ENCODE measurements at regions not wholly inside any gene's neighbourhood (a gene's known extent, or its start where the extent isn't known, plus 50 kb on each side); places are given as distances from the start of the nearest gene placed in this dataset.
"Not testable (repeated sequence)": the region's sequence is repeated elsewhere in the genome, so short reads cannot be mapped to it uniquely, and the experiment has no call there.

DNA sequence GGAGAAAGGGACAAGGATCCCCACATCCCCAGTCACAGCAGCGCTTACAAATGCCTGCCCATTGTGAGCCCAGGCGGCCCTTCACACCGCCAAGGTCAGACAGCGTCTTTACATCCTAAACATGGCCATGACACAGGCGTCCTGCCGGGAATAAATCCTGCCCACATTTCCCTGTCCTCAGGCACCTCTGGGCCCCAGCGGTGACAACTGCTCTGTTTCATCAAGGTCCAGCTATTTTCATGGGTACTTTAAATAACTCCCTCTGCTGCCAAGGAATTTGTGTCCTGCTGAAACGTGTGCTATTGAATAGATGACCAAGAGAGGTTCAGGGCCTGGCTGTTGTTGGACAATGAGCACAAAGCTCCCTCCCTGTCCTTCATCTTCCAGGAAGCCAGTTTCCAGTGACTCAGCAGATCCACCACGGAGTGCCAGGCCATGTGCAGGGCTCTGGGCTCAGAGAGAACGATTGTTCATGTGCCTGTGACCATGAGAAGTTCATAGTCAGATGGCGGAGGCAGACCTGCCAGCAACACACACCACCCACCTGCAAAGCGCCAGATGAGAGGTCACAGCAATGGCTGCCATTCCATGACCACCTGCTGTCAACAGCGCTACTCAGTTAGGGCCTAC is 195.8 kb downstream of the MATN1 start:
- H3K9ac ChIP-seq (ENCODE audit: insufficient read length, low read depth): no peak overlapping the region

DNA sequence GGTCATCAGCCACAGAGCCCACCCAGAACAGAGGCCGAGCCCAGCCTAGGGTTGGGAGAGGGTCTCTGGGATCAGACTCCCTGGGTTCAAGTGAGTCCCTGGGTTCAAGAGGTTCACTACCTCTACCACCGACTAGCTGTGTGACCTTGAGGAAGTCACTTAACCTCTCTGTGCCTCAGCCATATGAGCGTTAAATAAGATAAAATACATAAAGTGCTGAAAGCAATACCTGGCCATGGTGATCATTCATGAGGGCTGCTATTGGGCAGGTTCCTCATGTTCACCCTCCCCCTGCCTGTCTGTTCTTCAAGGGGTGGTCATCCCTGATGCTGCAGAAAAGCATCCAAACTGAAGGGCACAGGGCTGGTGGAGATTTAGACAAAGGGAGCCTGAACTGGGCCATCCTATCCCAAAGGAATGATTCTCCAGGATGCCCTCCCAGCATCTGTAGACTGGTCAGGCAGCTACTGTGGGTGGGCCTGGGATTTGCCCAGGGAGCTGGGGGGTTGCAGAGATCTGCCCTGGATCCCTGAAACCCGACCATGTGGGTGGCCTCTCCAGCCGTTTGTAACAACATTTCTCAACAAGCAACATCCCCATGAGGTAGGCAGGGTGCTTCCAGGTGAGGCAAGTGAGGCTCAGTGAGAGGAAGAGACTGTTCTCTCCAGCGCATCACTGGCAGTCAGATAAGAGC is 196.6 kb downstream of the MATN1 start:
- H3K9ac ChIP-seq (ENCODE audit: insufficient read length, low read depth): no peak overlapping the region
- no peaks in the 10 kb centered on the region for H3K9me3 ChIP-seq (ENCODE audit: insufficient read depth, low read length)
- DNase-seq (ENCODE audit: low read depth, low spot score): no peak
- H3K4me3 ChIP-seq (ENCODE audit: insufficient read length, low read depth): no peak overlapping the region
- H3K36me3 ChIP-seq (ENCODE audit: insufficient read depth, insufficient read length, low read length): no peaks in the 10 kb centered on the region
- peaks cover 20% of the 10 kb centered on the region for H3K4me1 ChIP-seq (ENCODE audit: insufficient read depth, insufficient read length)
- TF ChIP-seq ZNF274 (IDR thresholded peaks at IDR 0.05; ENCODE audit: low read depth, low read length): no peak
- TF ChIP-seq SUZ12 (IDR thresholded peaks at IDR 0.05; ENCODE audit: extremely low read depth, insufficient read depth, insufficient read length): no peak
- TF ChIP-seq YY1 (IDR thresholded peaks at IDR 0.05; ENCODE audit: insufficient read depth, insufficient read length): no peak
- peaks cover 7% of the 10 kb centered on the region for H3K27me3 ChIP-seq (ENCODE audit: insufficient read depth, insufficient read length)

More for the DNA sequence above, 195.8 kb downstream of the MATN1 start:
- H3K9me3 ChIP-seq (ENCODE audit: insufficient read depth, low read length): no peaks in the 10 kb centered on the region
- H3K4me1 ChIP-seq (ENCODE audit: insufficient read depth, insufficient read length): peaks cover 19% of the 10 kb centered on the region
- H3K36me3 ChIP-seq (ENCODE audit: insufficient read depth, insufficient read length, low read length): no peaks in the 10 kb centered on the region
- DNase-seq (ENCODE audit: low read depth, low spot score): no peak
- no peak overlapping the region for H3K4me3 ChIP-seq (ENCODE audit: insufficient read length, low read depth)
- peaks cover 7% of the 10 kb centered on the region for H3K27me3 ChIP-seq (ENCODE audit: insufficient read depth, insufficient read length)
- TF ChIP-seq SUZ12 (IDR thresholded peaks at IDR 0.05; ENCODE audit: extremely low read depth, insufficient read depth, insufficient read length) (no peak), ZNF274 (IDR thresholded peaks at IDR 0.05; ENCODE audit: low read depth, low read length) (no peak), YY1 (IDR thresholded peaks at IDR 0.05; ENCODE audit: insufficient read depth, insufficient read length) (no peak)

DNA sequence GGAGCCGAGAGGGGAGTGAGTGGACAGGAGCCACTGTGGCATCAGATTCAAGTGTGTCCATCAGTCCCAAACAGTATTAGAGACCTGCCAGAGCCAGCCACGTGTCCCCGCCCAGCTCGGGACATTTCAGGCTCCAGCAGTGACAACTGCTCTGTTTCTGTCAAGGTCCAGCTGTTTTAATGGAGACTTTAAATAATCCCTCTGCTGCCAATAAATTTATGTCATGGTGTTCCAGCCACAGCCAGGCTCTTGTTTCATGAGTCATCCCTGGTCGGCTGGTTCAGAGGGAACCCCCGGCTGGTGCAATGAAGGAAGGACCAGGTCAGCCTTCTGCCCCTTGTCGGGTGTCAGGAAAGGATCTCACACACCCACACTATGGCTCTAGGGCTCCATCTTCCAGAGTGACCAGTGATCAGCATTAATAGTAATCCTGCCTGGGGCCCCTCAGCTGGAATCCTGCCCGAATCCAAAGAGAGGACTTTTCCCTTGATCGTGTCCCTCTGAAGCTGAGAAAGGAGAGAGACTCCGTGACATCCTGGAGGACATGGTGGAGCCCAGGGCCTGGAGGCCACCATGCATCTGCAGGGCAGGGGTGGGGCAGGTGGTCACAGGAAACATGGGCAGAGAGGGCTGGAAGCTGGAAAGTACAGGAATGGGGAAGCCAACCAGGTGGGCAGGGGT is 197.3 kb downstream of the MATN1 start:
- no peaks in the 10 kb centered on the region for H3K36me3 ChIP-seq (ENCODE audit: insufficient read depth, insufficient read length, low read length)
- H3K27me3 ChIP-seq (ENCODE audit: insufficient read depth, insufficient read length): peaks cover 7% of the 10 kb centered on the region
- TF ChIP-seq SUZ12 (IDR thresholded peaks at IDR 0.05; ENCODE audit: extremely low read depth, insufficient read depth, insufficient read length) (no peak), YY1 (IDR thresholded peaks at IDR 0.05; ENCODE audit: insufficient read depth, insufficient read length) (no peak), ZNF274 (IDR thresholded peaks at IDR 0.05; ENCODE audit: low read depth, low read length) (no peak)
- H3K4me1 ChIP-seq (ENCODE audit: insufficient read depth, insufficient read length): peaks cover 27% of the 10 kb centered on the region
- no peak for DNase-seq (ENCODE audit: low read depth, low spot score)
- H3K4me3 ChIP-seq (ENCODE audit: insufficient read length, low read depth): no peak overlapping the region
- no peak overlapping the region for H3K9ac ChIP-seq (ENCODE audit: insufficient read length, low read depth)
- H3K9me3 ChIP-seq (ENCODE audit: insufficient read depth, low read length): no peaks in the 10 kb centered on the region

DNA sequence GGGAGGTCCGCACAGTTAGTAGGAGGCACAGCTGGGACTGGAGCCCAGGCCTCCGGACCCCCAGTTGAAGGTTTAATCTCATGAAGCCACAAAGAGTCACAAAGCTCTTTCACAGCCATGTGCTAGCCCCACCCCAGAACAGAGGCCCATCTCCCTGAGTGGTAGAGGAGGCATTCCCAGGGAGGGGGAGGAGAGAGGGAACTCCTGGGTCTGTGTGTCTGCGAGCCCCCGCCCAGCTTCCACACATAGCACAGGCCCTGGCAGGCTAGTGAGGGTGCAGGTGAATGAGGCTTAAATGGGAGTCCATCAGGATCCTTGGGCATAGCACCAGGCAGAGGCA is 197.8 kb downstream of the MATN1 start:
- Histone ChIP-seq H3K36me3 (ENCODE audit: insufficient read depth, insufficient read length, low read length) (no peaks in the 10 kb centered on the region), H3K27me3 (ENCODE audit: insufficient read depth, insufficient read length) (peaks cover 7% of the 10 kb centered on the region), H3K9me3 (ENCODE audit: insufficient read depth, low read length) (no peaks in the 10 kb centered on the region), H3K9ac (ENCODE audit: insufficient read length, low read depth) (no peak overlapping the region), H3K4me1 (ENCODE audit: insufficient read depth, insufficient read length) (peaks cover 27% of the 10 kb centered on the region), H3K4me3 (ENCODE audit: insufficient read length, low read depth) (no peak overlapping the region)
- TF ChIP-seq ZNF274 (IDR thresholded peaks at IDR 0.05; ENCODE audit: low read depth, low read length) (no peak), YY1 (IDR thresholded peaks at IDR 0.05; ENCODE audit: insufficient read depth, insufficient read length) (no peak), SUZ12 (IDR thresholded peaks at IDR 0.05; ENCODE audit: extremely low read depth, insufficient read depth, insufficient read length) (no peak)
- DNase-seq (ENCODE audit: low read depth, low spot score): no peak

DNA sequence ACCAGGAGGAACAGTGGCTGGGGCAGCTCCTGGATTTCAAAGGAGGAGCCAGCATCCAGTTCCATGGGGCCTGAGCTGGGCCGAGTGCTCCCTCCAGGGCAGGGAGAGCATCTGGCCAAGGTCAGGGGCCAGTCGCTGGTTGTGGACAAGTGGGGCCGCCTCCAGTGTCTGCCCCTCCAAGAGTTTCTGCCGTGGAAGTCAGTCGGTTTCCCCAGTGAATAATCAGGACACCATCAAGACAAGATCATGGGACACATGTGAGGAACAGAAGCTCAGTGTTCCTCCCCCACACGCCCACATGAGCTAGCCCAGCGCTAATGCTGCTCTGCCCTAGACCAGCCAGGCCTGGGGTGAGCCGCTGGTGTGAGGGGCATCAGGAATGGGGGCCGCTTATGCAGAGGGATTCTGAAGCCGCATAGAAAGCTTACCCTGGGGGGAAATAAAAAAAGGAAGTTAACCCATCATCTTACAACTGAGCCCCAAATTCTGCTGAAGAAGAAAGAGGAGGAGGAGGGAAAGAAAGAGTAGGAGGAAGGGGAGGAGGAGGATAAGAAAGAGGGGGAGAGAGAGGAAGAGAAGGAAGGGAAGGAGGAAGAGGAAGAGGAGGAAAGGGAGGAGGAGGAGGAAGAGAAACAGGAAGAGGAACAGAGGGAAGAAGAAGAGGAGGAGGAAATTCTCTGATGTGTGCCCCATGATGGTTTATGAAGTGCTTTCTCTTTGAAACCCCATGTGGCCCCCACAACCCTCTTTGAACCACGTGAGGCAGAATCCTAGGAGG is 198.4 kb downstream of the MATN1 start:
- Histone ChIP-seq H3K4me1 (ENCODE audit: insufficient read depth, insufficient read length) (peaks cover 27% of the 10 kb centered on the region), H3K9ac (ENCODE audit: insufficient read length, low read depth) (no peak overlapping the region), H3K36me3 (ENCODE audit: insufficient read depth, insufficient read length, low read length) (no peaks in the 10 kb centered on the region), H3K4me3 (ENCODE audit: insufficient read length, low read depth) (no peak overlapping the region), H3K27me3 (ENCODE audit: insufficient read depth, insufficient read length) (peaks cover 7% of the 10 kb centered on the region), H3K9me3 (ENCODE audit: insufficient read depth, low read length) (no peaks in the 10 kb centered on the region)
- DNase-seq (ENCODE audit: low read depth, low spot score): no peak
- no peak for TF ChIP-seq ZNF274 (IDR thresholded peaks at IDR 0.05; ENCODE audit: low read depth, low read length)
- no peak for TF ChIP-seq YY1 (IDR thresholded peaks at IDR 0.05; ENCODE audit: insufficient read depth, insufficient read length)
- no peak for TF ChIP-seq SUZ12 (IDR thresholded peaks at IDR 0.05; ENCODE audit: extremely low read depth, insufficient read depth, insufficient read length)

DNA sequence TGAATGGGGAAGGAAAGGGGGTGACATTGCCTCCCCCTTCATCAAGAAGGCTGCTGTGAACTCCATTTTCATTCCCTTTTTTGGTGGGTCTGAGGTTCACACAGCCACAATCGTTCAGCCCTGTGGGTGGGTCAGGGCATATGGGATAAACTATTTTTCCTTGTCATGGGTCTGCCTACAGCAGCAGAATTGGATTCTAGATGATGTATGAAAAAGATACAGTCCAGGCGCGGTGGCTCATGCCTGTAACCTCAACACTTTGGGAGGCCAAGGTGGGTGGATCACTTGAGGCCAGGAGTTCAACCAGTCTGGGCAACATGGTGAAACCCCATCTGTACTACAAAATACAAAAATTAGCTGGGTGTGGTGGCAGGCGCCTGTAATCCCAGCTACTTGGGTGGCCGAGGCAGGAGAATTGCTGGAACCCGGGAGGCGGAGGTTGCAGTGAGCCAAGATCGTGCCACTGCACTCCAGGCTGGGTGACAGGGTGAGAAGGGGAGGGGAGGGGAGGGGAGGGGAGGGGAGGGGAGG is 199.3 kb downstream of the MATN1 start:
- peaks cover 27% of the 10 kb centered on the region for H3K4me1 ChIP-seq (ENCODE audit: insufficient read depth, insufficient read length)

More for the DNA sequence above, 199.3 kb downstream of the MATN1 start:
- not testable (repeated sequence) for H3K27me3 ChIP-seq (ENCODE audit: insufficient read depth, insufficient read length); H3K4me3 ChIP-seq (ENCODE audit: insufficient read length, low read depth); H3K9me3 ChIP-seq (ENCODE audit: insufficient read depth, low read length); H3K36me3 ChIP-seq (ENCODE audit: insufficient read depth, insufficient read length, low read length); H3K9ac ChIP-seq (ENCODE audit: insufficient read length, low read depth); DNase-seq (ENCODE audit: low read depth, low spot score)

All from NT2/D1 (cell line).